Neural progenitor cell (in vitro differentiated cells): ENCODE measurements at regions not wholly inside any gene's neighbourhood (a gene's known extent, or its start where the extent isn't known, plus 50 kb on each side); places are given as distances from the start of the nearest gene placed in this dataset.

ENCODE experiments used
- EZH2phosphoT487 ChIP-seq: fragments of 200-600 bp; sonication (generic); IDR thresholded peaks from 2 replicates; pipeline ENCODE4 v1.6.1; 2017; ENCODE audit warnings: antibody characterized with exemption
- TF ChIP-seq, protein P1 (sequence below): fragments of 200-600 bp; sonication (generic); IDR thresholded peaks from 2 replicates; pipeline ENCODE4 v1.5.1; 2017; ENCODE audit warnings: antibody characterized with exemption, mild to moderate bottlenecking

DNA sequence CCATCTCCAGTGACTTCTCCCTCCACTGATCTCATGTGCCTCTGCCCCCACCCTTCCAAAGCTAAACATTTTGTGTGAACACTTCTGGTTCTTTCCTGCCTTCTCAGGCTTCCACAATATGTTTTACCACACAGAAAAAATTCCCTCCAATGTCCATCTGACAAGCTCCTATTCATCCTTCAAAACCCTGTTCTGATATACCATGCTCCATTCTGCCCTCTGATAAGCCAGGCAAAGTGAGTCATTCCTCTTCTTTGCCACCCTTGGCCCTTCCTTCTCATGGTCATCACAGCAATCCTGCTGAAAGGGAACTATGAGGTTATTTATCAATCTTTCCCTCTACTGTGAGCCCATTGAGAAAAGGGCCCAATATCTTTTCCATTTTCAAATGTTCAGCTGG, 97.6 kb downstream of the BARX1 start:
- TF ChIP-seq, protein P1, sequence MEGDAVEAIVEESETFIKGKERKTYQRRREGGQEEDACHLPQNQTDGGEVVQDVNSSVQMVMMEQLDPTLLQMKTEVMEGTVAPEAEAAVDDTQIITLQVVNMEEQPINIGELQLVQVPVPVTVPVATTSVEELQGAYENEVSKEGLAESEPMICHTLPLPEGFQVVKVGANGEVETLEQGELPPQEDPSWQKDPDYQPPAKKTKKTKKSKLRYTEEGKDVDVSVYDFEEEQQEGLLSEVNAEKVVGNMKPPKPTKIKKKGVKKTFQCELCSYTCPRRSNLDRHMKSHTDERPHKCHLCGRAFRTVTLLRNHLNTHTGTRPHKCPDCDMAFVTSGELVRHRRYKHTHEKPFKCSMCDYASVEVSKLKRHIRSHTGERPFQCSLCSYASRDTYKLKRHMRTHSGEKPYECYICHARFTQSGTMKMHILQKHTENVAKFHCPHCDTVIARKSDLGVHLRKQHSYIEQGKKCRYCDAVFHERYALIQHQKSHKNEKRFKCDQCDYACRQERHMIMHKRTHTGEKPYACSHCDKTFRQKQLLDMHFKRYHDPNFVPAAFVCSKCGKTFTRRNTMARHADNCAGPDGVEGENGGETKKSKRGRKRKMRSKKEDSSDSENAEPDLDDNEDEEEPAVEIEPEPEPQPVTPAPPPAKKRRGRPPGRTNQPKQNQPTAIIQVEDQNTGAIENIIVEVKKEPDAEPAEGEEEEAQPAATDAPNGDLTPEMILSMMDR: no peak
- no peak for TF ChIP-seq EZH2phosphoT487
